GM21825 (cell line): ENCODE measurements at regions not wholly inside any gene's neighbourhood (a gene's known extent, or its start where the extent isn't known, plus 50 kb on each side); places are given as distances from the start of the nearest gene placed in this dataset.

Experiments used
- ATAC-seq: cut with Tn5 transposase; IDR thresholded peaks from one replicate; pipeline ENCODE4 v1.9.1; 2021; ENCODE audit warnings: mild to moderate bottlenecking, moderate library complexity; ENCODE audit not compliant: unreplicated experiment

GRCh38 chr18:54531402-54532065 lies 59.5 kb upstream of the DYNAP start:
- ATAC-seq, result no peak

GRCh38 chr18:54532222-54532621 lies 58.8 kb upstream of the DYNAP start:
- no peak for ATAC-seq

GRCh38 chr18:54532962-54533361 lies 58.1 kb upstream of the DYNAP start:
- ATAC-seq, result no peak
